H1 (cell line): ENCODE measurements at regions not wholly inside any gene's neighbourhood (a gene's known extent, or its start where the extent isn't known, plus 50 kb on each side); places are given as distances from the start of the nearest gene placed in this dataset.

ENCODE experiments used
- GTF2F1 ChIP-seq: IDR thresholded peaks from 2 replicates; pipeline ENCODE4 v1.6.1; 2012; ENCODE audit warnings: low read depth, low read length, improper control_type of control experiment, borderline replicate concordance
- POLR2A ChIP-seq, 2 experiments: IDR thresholded peaks; 1 replicate in 1 of 2; 2 replicates in 1 of 2; pipeline ENCODE4 v1.6.1; 2011; ENCODE audit warnings: low read depth in 2 of 2, low read length in 2 of 2, mild to moderate bottlenecking in 2 of 2; ENCODE audit errors: control extremely low read depth in 1 of 2
- POLR2AphosphoS5 ChIP-seq: IDR thresholded peaks from 2 replicates; pipeline ENCODE4 v1.6.1; 2011; ENCODE audit warnings: low read depth, low read length
- RAD21 ChIP-seq, 2 experiments: IDR thresholded peaks in 1 of 2; conservative IDR thresholded peaks in 1 of 2; 2 replicates each; pipeline ENCODE4 v1.6.1; 2011; ENCODE audit warnings: low read depth in 2 of 2, low read length in 2 of 2, improper control_type of control experiment in 1 of 2, inconsistent platforms in 1 of 2, mild to moderate bottlenecking in 1 of 2, moderate library complexity in 1 of 2
- SP4 ChIP-seq: IDR thresholded peaks from 2 replicates; pipeline ENCODE4 v1.6.1; 2012; ENCODE audit warnings: low read length, inconsistent platforms
- TF ChIP-seq, protein P1 (sequence below), 3 experiments: IDR thresholded peaks; 1 replicate in 2 of 3; 2 replicates in 1 of 3; pipeline versions ENCODE4 v1.5.1 to v1.6.1; 2011; ENCODE audit warnings: low read length in 3 of 3, mild to moderate bottlenecking in 3 of 3, inconsistent platforms in 2 of 3, low read depth in 1 of 3, moderate library complexity in 1 of 3; ENCODE audit not compliant: insufficient read depth in 1 of 3; ENCODE audit errors: control extremely low read depth in 1 of 3

DNA sequence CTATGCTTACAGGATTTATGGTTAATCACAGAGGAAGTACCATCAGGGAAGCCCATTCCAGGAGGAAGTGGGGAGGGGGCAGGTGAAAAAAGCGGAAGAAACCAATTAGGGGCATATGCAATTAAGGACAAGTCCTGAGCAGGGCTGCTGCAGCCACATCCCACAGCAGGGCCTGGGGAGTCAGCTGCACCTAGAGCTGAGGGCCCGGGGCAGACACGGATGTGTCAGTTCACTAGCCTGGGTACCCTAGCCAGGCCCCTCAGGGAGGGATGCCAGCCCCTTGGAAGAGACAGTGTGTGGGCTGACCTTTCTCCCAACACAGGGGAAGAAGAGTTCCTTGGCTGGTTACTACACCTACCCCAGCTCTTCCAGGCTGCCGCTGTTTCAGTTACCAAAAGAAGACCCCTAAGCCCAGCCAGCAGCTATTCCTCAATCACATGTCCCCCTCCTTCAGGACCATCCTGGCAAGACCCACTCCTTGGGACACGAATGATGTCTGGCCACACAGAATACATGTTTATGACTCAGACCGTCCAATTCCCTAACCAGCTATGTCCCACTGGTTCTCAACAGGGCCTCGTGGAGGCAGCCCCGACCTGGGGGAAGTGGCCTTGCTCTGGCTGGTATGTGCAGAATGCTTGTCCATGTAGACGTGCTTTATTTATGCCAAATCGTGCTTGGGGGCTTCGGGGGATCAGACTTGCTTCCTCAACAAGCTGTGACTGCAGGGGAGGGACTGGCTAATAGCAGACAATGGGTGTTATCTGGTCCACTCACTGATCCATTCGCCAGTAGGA is 133.7 kb upstream of the RTL1 start:
- TF ChIP-seq POLR2A (IDR thresholded peaks at IDR 0.05; ENCODE audit: control extremely low read depth in 1 of 2, low read depth in 2 of 2, low read length in 2 of 2): no peak
- TF ChIP-seq RAD21 (IDR thresholded peaks at IDR 0.05 in 1 of 2, conservative IDR thresholded peaks at IDR 0.05 in 1 of 2; ENCODE audit: low read depth in 2 of 2, low read length in 2 of 2): no peak
- TF ChIP-seq POLR2AphosphoS5: no peak
- TF ChIP-seq, protein P1, sequence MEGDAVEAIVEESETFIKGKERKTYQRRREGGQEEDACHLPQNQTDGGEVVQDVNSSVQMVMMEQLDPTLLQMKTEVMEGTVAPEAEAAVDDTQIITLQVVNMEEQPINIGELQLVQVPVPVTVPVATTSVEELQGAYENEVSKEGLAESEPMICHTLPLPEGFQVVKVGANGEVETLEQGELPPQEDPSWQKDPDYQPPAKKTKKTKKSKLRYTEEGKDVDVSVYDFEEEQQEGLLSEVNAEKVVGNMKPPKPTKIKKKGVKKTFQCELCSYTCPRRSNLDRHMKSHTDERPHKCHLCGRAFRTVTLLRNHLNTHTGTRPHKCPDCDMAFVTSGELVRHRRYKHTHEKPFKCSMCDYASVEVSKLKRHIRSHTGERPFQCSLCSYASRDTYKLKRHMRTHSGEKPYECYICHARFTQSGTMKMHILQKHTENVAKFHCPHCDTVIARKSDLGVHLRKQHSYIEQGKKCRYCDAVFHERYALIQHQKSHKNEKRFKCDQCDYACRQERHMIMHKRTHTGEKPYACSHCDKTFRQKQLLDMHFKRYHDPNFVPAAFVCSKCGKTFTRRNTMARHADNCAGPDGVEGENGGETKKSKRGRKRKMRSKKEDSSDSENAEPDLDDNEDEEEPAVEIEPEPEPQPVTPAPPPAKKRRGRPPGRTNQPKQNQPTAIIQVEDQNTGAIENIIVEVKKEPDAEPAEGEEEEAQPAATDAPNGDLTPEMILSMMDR (IDR thresholded peaks at IDR 0.05; ENCODE audit: control extremely low read depth in 1 of 3, insufficient read depth in 1 of 3, low read depth in 1 of 3, low read length in 3 of 3): no peak
- TF ChIP-seq GTF2F1: no peak
- TF ChIP-seq SP4: no peak
